Keratinocyte (primary cell): ENCODE measurements at regions not wholly inside any gene's neighbourhood (a gene's known extent, or its start where the extent isn't known, plus 50 kb on each side); places are given as distances from the start of the nearest gene placed in this dataset.

Experiments
- DNase-seq: peaks from one replicate; pipeline ENCODE4 v3.0.0-alpha.2; 2011; ENCODE audit warnings: low read depth, missing footprints, low spot score
- FAIRE-seq: peaks from 2 replicates; lab custom pipeline; 2011; peaks lifted over from hg19 to GRCh38; lab: Jason Lieb, UNC
- H2AFZ ChIP-seq: 2 replicates; pipeline ENCODE4 v1.6.0; 2012; ENCODE audit warnings: low read length, control low read depth, inconsistent platforms; ENCODE audit not compliant: control insufficient read depth
- H3K27ac ChIP-seq: 2 replicates; pipeline ENCODE4 v1.5.1; 2011; ENCODE audit warnings: low read length; ENCODE audit not compliant: control insufficient read depth, insufficient read depth
- H3K27me3 ChIP-seq: 3 replicates; pipeline ENCODE4 v1.6.0; 2011; ENCODE audit warnings: low read length; ENCODE audit not compliant: control insufficient read depth, insufficient read depth; ENCODE audit errors: extremely low read depth
- H3K36me3 ChIP-seq, 2 experiments: 2 replicates in 1 of 2; 3 replicates in 1 of 2; pipeline ENCODE4 v1.5.1; 2011; ENCODE audit warnings: low read length in 2 of 2, mild to moderate bottlenecking in 1 of 2; ENCODE audit not compliant: control insufficient read depth in 2 of 2, insufficient read depth in 2 of 2; ENCODE audit errors: extremely low read depth in 1 of 2
- H3K4me1 ChIP-seq: 3 replicates; pipeline ENCODE4 v1.5.1; 2011; ENCODE audit warnings: low read length; ENCODE audit not compliant: control insufficient read depth, insufficient read depth; ENCODE audit errors: extremely low read depth
- H3K4me2 ChIP-seq: 3 replicates; pipeline ENCODE4 v1.6.0; 2011; ENCODE audit warnings: low read depth, low read length; ENCODE audit not compliant: control insufficient read depth, insufficient read depth; ENCODE audit errors: extremely low read depth
- H3K4me3 ChIP-seq, 3 experiments: fragments of 200-600 bp in 1 of 3; sonication (generic) in 1 of 3; 2 replicates in 2 of 3; 3 replicates in 1 of 3; pipeline ENCODE4 v1.5.1; 2011 to 2016; ENCODE audit warnings: low read length in 3 of 3, mild to moderate bottlenecking in 3 of 3, control low read depth in 2 of 3, inconsistent platforms in 1 of 3, low read depth in 1 of 3, mixed read lengths in 1 of 3, mixed run types in 1 of 3, moderate library complexity in 1 of 3; ENCODE audit not compliant: control insufficient read depth in 2 of 3, insufficient read depth in 2 of 3; ENCODE audit errors: extremely low read depth in 1 of 3
- H3K79me2 ChIP-seq: 2 replicates; pipeline ENCODE4 v1.6.0; 2012; ENCODE audit warnings: low read length; ENCODE audit not compliant: control insufficient read depth, insufficient read depth
- H3K9ac ChIP-seq: 3 replicates; pipeline ENCODE4 v1.6.0; 2011; ENCODE audit warnings: low read length; ENCODE audit not compliant: control insufficient read depth, insufficient read depth; ENCODE audit errors: extremely low read depth
- H3K9me1 ChIP-seq: 3 replicates; pipeline ENCODE4 v1.6.0; 2011; ENCODE audit warnings: low read length; ENCODE audit not compliant: control insufficient read depth, insufficient read depth; ENCODE audit errors: extremely low read depth
- H3K9me3 ChIP-seq: 2 replicates; pipeline ENCODE4 v1.5.1; 2012; ENCODE audit warnings: low read depth, low read length; ENCODE audit not compliant: control insufficient read depth
- H4K20me1 ChIP-seq: 3 replicates; pipeline ENCODE4 v1.6.0; 2011; ENCODE audit warnings: low read length; ENCODE audit not compliant: control insufficient read depth, insufficient read depth; ENCODE audit errors: extremely low read depth
- CTCF ChIP-seq, 3 experiments: IDR thresholded peaks in 1 of 3; conservative IDR thresholded peaks in 1 of 3; optimal IDR thresholded peaks in 1 of 3; 2 replicates in 2 of 3; 3 replicates in 1 of 3; pipeline versions ENCODE3 to v1.5.1; 2011; ENCODE audit warnings: low read length in 3 of 3, mild to moderate bottlenecking in 3 of 3, moderate library complexity in 2 of 3, control low read depth in 1 of 3, inconsistent platforms in 1 of 3; ENCODE audit not compliant: insufficient read depth in 2 of 3; ENCODE audit errors: extremely low read depth in 1 of 3
- EZH2 ChIP-seq: IDR thresholded peaks from one replicate; pipeline ENCODE4 v1.6.1; 2012; ENCODE audit warnings: inconsistent platforms, mild to moderate bottlenecking, low read length, moderate library complexity
- dilution Hi-C: fragments of 300-500 bp; cut with MboI; formaldehyde crosslinking; loops from one replicate; pipeline ENCODE4 v1.7.0; 2020; ENCODE audit warnings: low sequenced_read_pairs; ENCODE audit not compliant: extremely low pct_ligation_motif_present

DNA sequence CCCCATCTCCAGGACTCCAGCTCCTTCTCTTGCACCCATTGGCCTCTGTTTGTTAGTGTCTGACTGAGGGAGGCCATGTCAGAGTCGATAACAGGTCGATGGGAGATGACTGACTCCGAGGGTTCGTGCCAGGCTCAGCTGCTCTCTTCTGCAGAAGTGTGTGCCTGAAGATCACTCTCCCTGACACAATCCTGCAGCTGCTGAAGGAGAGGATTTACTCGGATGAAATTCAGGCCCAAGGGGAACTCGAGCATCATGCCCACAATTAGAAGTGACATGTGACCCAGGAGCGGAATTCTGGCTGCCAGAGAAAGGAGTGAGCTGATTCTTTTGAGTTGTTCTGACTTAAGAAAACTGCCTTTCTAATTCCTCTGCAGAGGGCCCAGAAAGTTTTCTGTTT is 318.2 kb downstream of the MAFB start:
- Histone ChIP-seq H3K27me3 (no peaks in the 10 kb centered on the region), H3K27ac (no peak overlapping the region), H2AFZ (no peak overlapping the region), H3K9me3 (no peaks in the 10 kb centered on the region), H4K20me1 (no peaks in the 10 kb centered on the region), H3K79me2 (no peaks in the 10 kb centered on the region), H3K4me1 (no peaks in the 10 kb centered on the region), H3K4me3 (no peak overlapping the region), H3K4me2 (no peak overlapping the region), H3K9ac (no peak overlapping the region), H3K36me3 (no peaks in the 10 kb centered on the region), H3K9me1 (no peaks in the 10 kb centered on the region)
- FAIRE-seq: no peak
- no peak for TF ChIP-seq CTCF (optimal IDR thresholded peaks at IDR 0.05 in 1 of 3, IDR thresholded peaks at IDR 0.05 in 1 of 3, conservative IDR thresholded peaks at IDR 0.05 in 1 of 3; ENCODE audit: extremely low read depth in 1 of 3, insufficient read depth in 2 of 3, low read length in 3 of 3)
- no peak for TF ChIP-seq EZH2
- dilution Hi-C loops: no loop called here
- no peak for DNase-seq

GRCh38 chr20:40368876-40369275 is 320.2 kb downstream of the MAFB start:
- Histone ChIP-seq H3K4me1 (no peaks in the 10 kb centered on the region), H3K27ac (no peak overlapping the region), H3K79me2 (no peaks in the 10 kb centered on the region), H3K27me3 (no peaks in the 10 kb centered on the region), H3K36me3 (no peaks in the 10 kb centered on the region), H2AFZ (no peak overlapping the region), H3K9me3 (no peaks in the 10 kb centered on the region), H4K20me1 (no peaks in the 10 kb centered on the region), H3K4me2 (no peak overlapping the region), H3K4me3 (no peak overlapping the region), H3K9me1 (no peaks in the 10 kb centered on the region), H3K9ac (no peak overlapping the region)
- FAIRE-seq (no peak), DNase-seq (no peak)
- dilution Hi-C loops: no loop called here
- no peak for TF ChIP-seq CTCF (optimal IDR thresholded peaks at IDR 0.05 in 1 of 3, IDR thresholded peaks at IDR 0.05 in 1 of 3, conservative IDR thresholded peaks at IDR 0.05 in 1 of 3; ENCODE audit: extremely low read depth in 1 of 3, insufficient read depth in 2 of 3, low read length in 3 of 3)
- TF ChIP-seq EZH2: no peak
